ENCODE measurements at regions not wholly inside any gene's neighbourhood (a gene's known extent, or its start where the extent isn't known, plus 50 kb on each side); places are given as distances from the start of the nearest gene placed in this dataset.
A peak's percentile ranks its signal among the peaks of the same experiment; 100 is the strongest.
"Not testable (repeated sequence)": the region's sequence is repeated elsewhere in the genome, so short reads cannot be mapped to it uniquely, and the experiment has no call there.

GRCh38 chr3:87564438-87564837 is 288.1 kb upstream of the POU1F1 start:
- DNase-seq: no peak

DNA sequence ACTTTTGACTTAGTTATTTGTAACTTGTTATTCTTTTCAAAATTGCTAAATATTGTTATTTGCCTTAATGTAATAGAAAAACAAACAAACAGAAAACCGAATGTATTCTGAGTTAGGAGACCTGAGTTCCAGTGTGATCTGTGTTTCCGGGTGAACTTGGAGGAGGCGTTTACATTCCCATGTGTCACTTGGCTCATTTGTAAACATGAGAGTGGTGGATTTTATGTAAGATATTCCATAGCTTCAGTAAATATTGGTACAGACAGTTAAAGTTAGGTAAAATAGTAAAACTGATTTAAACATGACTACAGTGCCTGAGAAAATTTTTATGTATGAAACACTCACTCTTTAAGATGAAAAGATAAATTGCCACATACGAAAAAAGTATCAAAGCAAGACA is 287.3 kb upstream of the POU1F1 start:
- DNase-seq: no peak

DNA sequence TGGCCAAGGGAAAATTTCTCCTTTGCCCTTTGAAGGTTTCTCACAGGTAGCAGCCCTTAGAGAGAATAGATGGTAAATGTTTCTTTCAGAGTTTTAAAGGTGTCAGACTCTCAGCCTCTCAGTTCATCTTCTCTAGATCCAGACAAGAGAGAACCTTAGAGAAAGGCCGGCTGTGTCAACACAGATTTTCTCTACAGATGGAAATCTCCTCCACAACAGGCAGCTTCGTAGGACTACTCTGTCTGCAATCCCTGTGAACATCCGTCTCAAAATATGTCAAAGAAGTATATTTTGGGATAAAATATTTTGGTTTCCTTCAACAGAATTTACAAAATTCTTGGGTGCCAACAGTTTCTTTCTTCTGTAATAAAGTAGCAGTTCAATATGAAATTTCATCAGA is 282.1 kb upstream of the POU1F1 start:
- DNase-seq: no peak

DNA sequence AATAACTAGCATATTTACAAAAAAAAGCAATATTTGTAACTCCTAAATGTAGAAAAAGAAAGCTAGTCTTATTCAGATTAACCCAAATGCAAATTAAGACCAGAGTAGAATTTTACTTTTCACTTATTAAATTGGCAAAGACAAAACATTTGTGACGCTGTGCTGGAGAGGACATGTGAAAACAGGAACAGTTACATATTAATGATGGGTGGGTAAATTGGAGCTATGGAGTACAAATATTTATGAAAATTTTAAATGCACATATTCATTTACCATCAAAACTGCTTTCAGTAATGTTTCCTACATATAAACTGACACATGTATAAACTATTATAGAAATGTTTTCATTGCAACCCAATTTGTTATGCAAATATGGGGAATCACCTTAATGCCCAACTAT is 278.9 kb upstream of the POU1F1 start:
- no peak for DNase-seq

DNA sequence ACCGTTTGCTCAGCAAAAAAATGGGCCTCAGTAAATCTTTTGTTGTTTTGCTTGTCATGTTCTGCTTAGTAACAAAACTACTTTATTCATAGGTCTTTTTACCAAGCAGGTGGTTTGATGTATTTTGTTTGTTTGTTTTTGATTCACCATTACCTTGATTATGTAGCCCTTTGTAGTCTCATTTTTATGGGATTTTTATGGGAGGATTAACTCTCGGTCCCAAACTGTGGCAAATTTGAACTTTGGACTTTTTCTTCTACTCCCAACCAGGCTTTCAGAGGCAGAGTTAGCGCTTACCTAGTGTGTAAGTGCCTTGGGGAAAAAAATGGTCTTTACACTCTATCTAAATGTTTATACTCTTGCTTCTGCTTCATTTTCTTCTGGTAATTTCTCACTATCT is 276.7 kb upstream of the POU1F1 start:
- no peak for DNase-seq

GRCh38 chr3:87550892-87551291 is 274.5 kb upstream of the POU1F1 start:
- no peak for DNase-seq

DNA sequence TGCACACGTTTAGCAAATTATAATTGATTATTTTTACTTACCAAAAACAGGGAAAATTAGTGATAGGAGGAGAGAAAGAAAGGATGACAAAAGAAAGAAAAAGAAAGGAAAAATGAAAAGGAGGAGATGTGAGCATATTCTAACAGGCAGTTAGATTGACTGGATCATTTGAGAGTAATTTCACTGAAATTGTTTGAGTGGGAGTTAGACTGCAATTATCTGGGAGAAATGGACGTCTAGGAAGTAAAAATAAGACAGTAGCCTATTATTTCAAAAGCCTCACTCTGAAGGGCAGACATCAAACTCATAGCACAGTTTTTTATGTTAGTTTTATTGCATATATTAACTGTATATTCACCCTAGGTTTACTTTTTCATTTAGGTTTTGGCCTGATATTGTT is 272.8 kb upstream of the POU1F1 start:
- no peak for DNase-seq

- no peak for DNase-seq
Measured at GRCh38 chr3:87548271-87548670, 271.9 kb upstream of the POU1F1 start.

DNA sequence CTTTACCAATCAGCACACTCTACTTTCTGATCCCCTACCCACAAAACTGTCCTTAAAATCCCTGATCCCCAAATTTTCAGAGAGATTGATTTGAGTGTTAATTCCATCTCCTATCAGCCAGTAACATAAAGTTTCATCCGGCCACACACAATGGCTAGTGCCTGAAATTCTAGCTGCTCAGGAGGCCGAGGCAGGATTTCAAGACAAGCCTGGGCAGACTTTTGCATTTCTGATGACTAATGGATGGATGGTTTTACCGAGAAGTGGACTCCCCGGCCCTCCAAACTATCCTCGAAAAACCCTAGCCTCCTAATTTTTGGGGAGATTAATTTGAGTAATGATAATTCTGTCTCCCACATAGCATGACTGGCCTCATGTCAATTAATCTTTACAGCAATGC is 269.8 kb upstream of the POU1F1 start:
- DNase-seq: no peak

DNA sequence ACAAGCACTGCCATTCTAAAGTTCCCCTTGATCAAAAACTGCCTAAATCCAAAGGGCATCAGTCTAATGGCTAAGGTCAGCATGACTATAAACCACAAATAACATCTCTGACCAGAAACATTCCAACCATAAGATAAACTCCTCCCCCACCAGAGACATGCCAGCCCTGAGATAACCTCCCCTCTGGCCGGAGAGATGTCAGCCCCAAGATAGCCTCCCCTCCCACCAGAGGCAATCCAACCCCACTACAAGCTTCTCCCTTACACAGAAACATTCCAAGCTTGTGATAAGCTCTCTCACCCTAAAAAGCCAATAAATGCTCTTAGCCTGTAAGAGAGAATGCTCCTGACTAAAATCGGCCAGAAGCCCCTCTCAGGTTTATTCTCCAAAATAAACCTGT is 267.0 kb upstream of the POU1F1 start:
- not testable (repeated sequence) for DNase-seq

DNA sequence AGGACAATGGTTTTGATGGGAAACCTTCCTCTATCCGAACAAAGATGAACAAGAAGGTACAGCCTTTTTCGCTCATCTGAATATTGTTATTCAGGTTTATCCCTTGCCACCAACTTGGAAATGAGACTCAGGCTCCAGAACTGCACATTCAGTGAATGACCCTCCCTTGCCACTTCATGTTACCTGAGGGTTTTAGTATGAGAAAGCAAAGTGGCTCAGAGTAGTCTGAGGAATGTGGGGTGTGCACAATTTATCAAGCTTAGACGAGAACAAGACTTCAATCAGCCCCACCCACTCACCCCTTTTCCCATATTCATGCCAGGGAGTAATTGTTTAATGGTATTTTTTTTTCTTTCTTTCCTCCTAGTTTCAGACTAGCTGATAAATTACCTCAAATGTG is 265.3 kb upstream of the POU1F1 start:
- DNase-seq: no peak

- DNase-seq: not testable (repeated sequence)
Measured at GRCh38 chr3:87538722-87539121, 262.3 kb upstream of the POU1F1 start.

- DNase-seq: no peak
Measured at GRCh38 chr3:87509401-87509800, 233.0 kb upstream of the POU1F1 start.

GRCh38 chr3:87508921-87509320 is 232.5 kb upstream of the POU1F1 start:
- DNase-seq: no peak

GRCh38 chr3:87507753-87508152 is 231.4 kb upstream of the POU1F1 start:
- no peak for DNase-seq

DNA sequence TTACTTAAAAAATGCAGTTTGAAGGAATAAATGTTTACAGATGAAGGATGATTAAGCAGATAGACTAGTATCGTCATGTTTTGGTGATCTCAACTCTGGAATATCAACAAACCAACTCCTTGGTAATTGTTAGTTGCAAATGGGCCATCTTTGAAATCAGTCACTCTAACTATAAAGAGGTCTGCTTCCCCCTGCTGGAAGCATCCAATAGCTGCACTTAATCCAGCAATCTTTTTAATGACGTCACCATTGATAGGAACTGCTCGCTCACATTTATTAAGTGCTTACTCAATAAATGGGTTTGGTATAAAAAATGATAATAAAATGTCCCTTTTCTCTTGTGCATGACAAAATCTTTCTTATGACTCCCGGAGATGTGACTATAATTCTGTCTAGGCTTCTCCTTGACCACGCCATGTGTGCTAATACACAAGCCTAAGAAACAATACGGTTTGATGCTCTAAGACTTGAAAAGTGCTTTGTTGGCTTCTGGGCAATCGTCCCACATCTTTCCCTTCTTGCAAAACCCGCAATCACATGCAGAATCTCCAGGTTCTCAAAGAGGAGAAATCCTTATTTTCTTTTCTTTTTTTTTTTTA is 227.6 kb upstream of the POU1F1 start:
- peak; percentile 21 for DNase-seq

- no peak for DNase-seq
Measured at GRCh38 chr3:87501076-87501475, 224.7 kb upstream of the POU1F1 start.

DNA sequence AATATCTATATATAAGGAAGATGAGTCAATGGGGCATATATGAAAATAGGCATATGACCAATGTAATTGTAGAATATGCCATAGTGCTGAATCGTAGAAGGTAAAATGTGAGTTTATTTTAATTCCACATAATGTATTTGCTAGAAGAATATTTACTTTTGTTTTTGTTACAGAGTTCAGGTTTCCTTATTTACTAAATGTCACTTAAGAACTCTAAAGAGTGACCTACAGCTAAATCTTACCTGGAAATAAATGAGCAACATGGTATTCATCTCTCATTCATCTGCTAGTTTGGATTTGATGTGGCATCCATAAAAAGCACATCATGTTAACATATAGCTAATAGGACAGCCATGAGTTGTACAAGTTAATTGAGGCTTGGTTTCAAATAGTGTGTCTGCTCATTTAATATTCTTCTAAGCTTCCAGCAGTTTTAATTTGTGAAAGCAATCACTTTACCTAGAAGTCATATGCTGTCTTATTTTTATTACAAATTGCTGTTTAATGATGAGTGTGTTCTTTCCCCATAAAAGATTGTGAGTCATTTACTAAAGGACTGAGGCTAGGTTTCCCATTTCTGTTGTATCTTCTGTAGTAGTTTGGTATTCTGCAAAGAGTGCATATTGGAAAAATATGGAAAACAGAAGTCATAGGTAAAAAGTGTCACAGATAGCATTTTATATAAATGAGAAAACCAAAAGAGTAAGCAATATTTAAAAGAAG is 222.1 kb upstream of the POU1F1 start:
- no peak for DNase-seq

GRCh38 chr3:87495938-87496337 is 219.6 kb upstream of the POU1F1 start:
- DNase-seq: no peak

DNA sequence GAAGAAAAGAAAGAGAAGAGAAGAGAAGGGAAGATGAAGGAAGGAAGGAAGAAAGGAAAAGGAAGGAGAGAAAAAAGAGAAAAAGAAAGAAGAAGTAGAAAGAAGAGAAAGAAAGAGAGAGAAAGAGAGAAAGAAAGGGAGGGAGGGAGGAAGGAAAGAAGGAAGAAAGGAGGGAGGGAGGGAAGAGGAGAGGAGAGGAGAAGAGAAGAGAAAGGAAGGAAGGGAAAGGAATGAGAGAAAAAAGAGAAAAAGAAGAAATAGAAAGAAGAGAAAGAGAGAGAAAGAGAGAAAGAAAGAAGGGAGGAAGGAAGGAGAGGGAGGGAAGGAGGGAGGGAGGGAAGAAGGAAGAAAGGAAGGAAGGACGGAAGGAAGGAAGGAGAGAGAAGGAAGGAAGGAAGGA is 217.9 kb upstream of the POU1F1 start:
- no peak for DNase-seq

DNA sequence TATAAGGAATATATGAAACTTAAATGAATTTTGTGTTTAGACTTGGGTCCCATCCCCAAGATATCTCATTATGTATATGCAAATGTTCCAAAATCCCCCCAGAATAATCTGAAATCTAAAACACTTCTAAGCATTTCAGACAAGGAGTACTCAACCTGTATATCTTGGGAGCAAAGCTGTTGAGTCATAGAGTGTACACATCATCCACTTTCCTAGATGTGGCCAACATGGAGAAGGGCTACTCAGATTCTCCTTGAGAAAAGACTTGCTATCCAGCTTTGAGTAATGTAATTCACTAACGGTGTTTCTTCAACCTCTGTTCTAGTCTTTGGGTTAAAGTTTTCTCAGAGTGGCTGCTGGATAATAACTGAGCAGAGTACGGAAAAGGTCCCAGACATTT is 215.5 kb upstream of the POU1F1 start:
- no peak for DNase-seq

DNA sequence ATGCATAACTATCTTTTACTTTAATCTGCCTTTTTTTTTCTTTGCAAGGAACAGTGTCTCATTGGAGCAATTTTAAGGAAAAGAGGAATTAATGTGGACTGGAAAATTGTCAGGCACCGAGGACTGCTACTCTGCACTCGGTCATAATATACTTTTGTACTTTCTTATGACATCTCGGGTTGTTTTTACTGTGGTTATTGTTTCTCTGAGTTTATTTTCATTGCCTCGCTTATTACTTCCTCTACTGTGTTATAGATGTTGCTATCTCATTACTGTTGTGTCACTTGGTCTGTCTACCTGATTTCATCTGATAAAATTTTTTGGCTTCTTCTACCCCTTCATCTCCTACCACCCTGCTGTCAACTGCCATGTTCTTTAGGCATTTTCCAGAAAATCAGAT is 213.5 kb upstream of the POU1F1 start:
- DNase-seq: no peak

- no peak for DNase-seq
Measured at GRCh38 chr3:87488765-87489164, 212.4 kb upstream of the POU1F1 start.

DNA sequence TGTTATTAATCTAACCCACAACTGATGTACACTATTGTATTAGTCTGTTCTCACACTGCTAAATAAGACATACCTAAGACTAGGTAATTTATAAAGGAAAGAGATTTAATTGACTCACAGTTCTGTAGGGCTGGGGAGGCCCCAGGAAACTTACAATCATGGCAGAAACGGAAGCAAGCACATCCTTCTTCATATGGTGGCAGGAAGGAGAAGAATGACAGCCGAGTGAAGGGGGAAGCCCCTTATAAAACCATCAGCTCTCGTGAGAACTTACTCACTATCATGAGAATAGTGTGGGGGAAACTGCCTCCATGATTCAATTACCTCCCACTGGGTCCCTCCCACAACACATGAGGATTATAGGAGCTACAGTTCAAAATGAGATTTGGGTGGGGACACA is 210.3 kb upstream of the POU1F1 start:
- DNase-seq: not testable (repeated sequence)

GRCh38 chr3:87486115-87486514 is 209.7 kb upstream of the POU1F1 start:
- DNase-seq: no peak

Measured in MV-4-11 (cell line).